ENCODE measurements at regions not wholly inside any gene's neighbourhood (a gene's known extent, or its start where the extent isn't known, plus 50 kb on each side); places are given as distances from the start of the nearest gene placed in this dataset.

DNA sequence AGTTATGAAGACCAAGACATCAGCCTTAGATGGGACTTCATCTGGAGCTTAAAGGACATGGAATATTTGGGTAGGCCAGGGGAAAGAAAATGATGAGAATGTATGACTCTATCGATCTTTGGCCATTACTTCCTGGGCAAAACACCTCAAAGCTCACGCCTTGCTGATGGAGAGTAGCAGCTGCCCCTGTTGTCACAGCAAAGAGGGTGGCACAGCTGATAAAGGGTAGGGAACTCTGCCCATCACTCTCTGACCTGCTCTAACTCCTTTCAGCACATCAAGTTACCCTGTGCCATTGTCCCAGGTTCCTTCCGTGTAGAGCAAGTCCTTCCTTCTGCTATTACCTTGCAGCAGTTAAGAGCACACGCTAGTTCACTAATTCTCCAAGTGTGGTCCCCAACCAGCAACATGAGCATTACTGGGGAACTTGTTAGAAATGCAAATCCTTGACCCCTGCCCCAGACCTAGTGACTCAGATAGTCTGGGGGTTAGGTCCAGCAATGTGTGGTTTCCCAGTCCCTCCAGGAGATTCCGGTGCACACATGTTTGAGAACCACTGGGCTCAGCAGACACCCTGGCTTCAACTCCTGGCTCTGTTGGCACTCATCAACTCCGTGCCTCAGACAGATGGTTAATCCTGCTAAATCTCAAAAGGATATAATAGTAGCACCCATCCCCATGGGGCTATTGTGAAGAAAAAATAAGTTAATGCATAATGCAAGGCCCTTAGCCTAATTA lies 93.7 kb upstream of the EEA1 start:
- Histone ChIP-seq H3K4me3 (ENCODE audit: low read depth, low read length) (no peak overlapping the region), H3K36me3 (ENCODE audit: control insufficient read depth, insufficient read depth, low read length) (no peaks in the 10 kb centered on the region), H3K27me3 (ENCODE audit: control insufficient read depth, insufficient read depth, low read length) (no peaks in the 10 kb centered on the region)
- DNase-seq (ENCODE audit: low read depth) (no peak), FAIRE-seq (no peak)
- TF ChIP-seq, protein P1, sequence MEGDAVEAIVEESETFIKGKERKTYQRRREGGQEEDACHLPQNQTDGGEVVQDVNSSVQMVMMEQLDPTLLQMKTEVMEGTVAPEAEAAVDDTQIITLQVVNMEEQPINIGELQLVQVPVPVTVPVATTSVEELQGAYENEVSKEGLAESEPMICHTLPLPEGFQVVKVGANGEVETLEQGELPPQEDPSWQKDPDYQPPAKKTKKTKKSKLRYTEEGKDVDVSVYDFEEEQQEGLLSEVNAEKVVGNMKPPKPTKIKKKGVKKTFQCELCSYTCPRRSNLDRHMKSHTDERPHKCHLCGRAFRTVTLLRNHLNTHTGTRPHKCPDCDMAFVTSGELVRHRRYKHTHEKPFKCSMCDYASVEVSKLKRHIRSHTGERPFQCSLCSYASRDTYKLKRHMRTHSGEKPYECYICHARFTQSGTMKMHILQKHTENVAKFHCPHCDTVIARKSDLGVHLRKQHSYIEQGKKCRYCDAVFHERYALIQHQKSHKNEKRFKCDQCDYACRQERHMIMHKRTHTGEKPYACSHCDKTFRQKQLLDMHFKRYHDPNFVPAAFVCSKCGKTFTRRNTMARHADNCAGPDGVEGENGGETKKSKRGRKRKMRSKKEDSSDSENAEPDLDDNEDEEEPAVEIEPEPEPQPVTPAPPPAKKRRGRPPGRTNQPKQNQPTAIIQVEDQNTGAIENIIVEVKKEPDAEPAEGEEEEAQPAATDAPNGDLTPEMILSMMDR (IDR thresholded peaks at IDR 0.05; ENCODE audit: insufficient read depth, low read length, severe bottlenecking) = no peak

DNA sequence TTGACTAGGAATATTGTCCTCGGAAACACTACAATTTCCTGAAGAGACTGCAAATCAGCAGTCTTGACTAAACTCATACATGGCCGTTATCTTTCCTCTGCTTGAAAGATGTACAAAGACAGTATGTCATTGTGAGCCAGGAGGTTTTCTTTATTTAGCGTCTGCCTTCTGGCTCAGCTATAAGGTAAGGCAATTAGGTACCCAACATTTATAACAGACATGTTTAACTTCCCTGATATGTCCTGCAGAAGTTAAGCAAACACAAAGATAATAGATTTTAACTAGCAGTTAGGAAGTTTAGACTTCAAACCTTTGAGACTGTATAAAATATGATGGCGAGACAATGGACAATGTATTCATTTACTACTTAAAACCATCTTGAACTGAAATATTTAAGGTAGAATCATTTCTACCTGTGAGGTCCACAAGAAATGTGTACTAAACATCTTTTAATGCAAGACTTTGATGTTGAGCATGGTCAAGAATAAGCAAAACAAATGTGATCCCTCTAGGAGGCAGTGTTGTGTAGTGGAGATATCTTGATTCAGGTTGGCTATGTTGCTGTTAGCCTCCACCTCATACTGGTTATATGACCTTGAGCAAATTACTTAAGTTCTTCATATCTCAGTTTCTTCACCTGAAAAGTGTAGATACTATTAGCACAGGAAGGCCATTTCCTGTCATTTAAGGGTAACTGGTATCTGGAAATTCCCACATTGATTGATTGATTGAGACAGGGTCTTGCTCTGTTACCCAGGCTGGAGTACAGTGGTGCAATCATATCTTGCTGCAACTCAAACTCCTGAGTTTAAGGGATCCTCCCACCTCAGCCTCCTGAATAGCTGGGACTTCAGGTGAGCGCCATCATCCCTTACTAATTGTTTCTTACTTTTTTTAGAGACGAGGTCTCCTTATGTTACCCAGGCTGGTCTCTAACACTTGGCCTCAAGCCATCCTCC lies 96.3 kb upstream of the EEA1 start:
- H3K36me3 ChIP-seq (ENCODE audit: control insufficient read depth, insufficient read depth, low read length) = no peaks in the 10 kb centered on the region
- no peak overlapping the region for H3K4me3 ChIP-seq (ENCODE audit: low read depth, low read length)
- no peak for FAIRE-seq
- no peaks in the 10 kb centered on the region for H3K27me3 ChIP-seq (ENCODE audit: control insufficient read depth, insufficient read depth, low read length)
- peak; percentile 74 for DNase-seq (ENCODE audit: low read depth)
- TF ChIP-seq, protein P1 (IDR thresholded peaks at IDR 0.05; ENCODE audit: insufficient read depth, low read length, severe bottlenecking) = peak; percentile 56

DNA sequence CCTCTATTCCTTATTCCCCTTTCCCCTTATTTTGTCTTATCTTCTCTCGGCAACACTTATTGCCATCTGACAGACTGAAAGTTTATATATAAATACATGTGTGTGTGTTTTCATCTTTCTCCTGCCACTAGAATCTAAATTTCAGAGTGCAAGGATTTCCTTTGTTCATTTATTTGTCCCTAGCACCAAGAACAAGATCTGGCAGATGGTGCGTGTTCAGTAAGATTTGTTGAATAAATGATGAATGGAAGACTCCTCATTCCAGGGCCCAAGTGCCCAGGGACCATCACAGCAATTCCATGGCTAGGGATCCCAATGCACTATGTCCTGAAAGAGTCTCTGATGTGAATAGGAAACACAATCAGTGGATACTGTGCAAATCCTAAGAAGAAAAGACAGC lies 97.9 kb upstream of the EEA1 start:
- no peaks in the 10 kb centered on the region for H3K27me3 ChIP-seq (ENCODE audit: control insufficient read depth, insufficient read depth, low read length)
- no peak for FAIRE-seq
- no peak for DNase-seq (ENCODE audit: low read depth)
- no peaks in the 10 kb centered on the region for H3K36me3 ChIP-seq (ENCODE audit: control insufficient read depth, insufficient read depth, low read length)
- H3K4me3 ChIP-seq (ENCODE audit: low read depth, low read length) = no peak overlapping the region
- TF ChIP-seq, protein P1 (IDR thresholded peaks at IDR 0.05; ENCODE audit: insufficient read depth, low read length, severe bottlenecking) = no peak

DNA sequence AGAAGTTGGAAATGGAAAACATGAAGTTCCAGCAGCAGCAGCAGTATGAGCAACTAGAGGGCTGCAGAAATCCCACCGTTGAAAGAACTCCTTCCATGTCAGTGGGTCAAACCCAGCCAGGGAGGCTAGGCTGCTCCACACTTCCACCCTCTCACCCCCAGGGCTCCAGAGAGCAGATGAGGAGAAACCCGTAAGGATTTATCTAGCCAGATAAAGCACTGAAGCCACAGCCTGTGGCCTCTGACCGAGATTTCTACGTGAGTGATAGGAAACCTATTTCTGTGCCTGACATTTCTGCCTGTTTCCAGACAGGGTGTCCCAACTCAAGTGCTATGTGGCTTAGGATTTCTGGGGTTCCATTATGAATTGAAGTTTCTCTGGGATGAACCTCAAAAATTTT lies 100.0 kb upstream of the EEA1 start:
- TF ChIP-seq, protein P1 (IDR thresholded peaks at IDR 0.05; ENCODE audit: insufficient read depth, low read length, severe bottlenecking) = no peak
- DNase-seq (ENCODE audit: low read depth) = no peak
- no peaks in the 10 kb centered on the region for H3K27me3 ChIP-seq (ENCODE audit: control insufficient read depth, insufficient read depth, low read length)
- no peak overlapping the region for H3K4me3 ChIP-seq (ENCODE audit: low read depth, low read length)
- H3K36me3 ChIP-seq (ENCODE audit: control insufficient read depth, insufficient read depth, low read length) = no peaks in the 10 kb centered on the region
- FAIRE-seq = no peak

DNA sequence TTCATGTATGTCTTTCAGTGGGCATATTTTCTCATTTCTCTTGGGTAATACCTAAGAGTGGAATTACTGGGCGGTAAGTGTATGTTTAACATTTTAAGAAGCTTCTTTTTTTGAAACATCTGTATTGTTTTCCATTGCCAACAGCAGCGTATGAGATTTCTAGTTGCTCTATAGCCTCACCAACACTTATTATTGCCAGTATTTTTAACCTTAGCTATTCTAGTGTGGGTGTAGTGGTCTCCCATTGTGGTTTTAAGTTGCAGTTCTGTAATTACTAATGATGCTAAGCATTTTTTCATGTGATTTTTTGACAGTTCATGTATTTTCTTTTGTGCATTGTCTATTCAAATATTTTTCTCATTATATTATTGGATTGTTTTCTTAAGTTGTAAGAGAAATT lies 101.9 kb upstream of the EEA1 start:
- TF ChIP-seq, protein P1 (IDR thresholded peaks at IDR 0.05; ENCODE audit: insufficient read depth, low read length, severe bottlenecking) = no peak
- no peak for DNase-seq (ENCODE audit: low read depth)
- Histone ChIP-seq H3K27me3 (ENCODE audit: control insufficient read depth, insufficient read depth, low read length) (peaks cover 2% of the 10 kb centered on the region), H3K4me3 (ENCODE audit: low read depth, low read length) (no peak overlapping the region), H3K36me3 (ENCODE audit: control insufficient read depth, insufficient read depth, low read length) (no peaks in the 10 kb centered on the region)
- FAIRE-seq = no peak
